RWPE1 (cell line): ENCODE measurements at regions not wholly inside any gene's neighbourhood (a gene's known extent, or its start where the extent isn't known, plus 50 kb on each side); places are given as distances from the start of the nearest gene placed in this dataset.

ENCODE experiments used
- CTCF ChIA-PET: fragments of 350-600 bp; sonication (Branson Sonifier 250); formaldehyde crosslinking; extraction: SDS; loops from one replicate; lab custom pipeline; 2021; lab: Yijun Ruan, JAX
- POLR2A ChIA-PET: fragments of 400-600 bp; formaldehyde crosslinking; extraction: SDS; loops from one replicate; lab custom pipeline; 2020; ENCODE audit warnings: antibody characterized with exemption; ENCODE audit not compliant: low non-redundant PET; lab: Yijun Ruan, JAX
- DNase-seq: peaks from one replicate; pipeline ENCODE4 v3.0.0; 2012; ENCODE audit warnings: low spot score
- H3K27ac ChIP-seq: fragments of 450-650 bp; 2 replicates; pipeline ENCODE4 v1.5.1; 2017
- TF ChIP-seq, protein P1 (sequence below): fragments of 450-650 bp; conservative IDR thresholded peaks from 2 replicates; pipeline ENCODE4 v1.5.1; 2017; ENCODE audit warnings: low read depth, mild to moderate bottlenecking

DNA sequence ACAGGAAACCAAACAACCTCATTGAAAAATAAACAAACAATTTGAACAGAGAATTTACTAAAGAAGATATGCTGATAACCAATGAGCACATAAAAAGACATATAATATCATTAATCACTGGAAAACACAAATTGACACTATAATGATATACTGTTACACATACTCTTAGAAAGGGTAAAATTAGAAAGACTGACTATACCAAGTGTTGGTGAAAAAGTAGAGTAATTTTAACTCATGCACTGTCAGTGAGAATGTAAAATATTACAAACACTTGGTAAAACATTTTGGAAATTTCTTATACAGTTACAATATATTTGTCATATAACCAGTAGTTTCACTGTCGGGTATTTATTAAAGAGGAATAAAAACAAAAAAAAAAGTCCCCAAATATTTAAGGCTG lies 1139.2 kb upstream of the GJE1 start:
- CTCF ChIA-PET = no interaction called here
- POLR2A ChIA-PET = no interaction called here
- TF ChIP-seq, protein P1, sequence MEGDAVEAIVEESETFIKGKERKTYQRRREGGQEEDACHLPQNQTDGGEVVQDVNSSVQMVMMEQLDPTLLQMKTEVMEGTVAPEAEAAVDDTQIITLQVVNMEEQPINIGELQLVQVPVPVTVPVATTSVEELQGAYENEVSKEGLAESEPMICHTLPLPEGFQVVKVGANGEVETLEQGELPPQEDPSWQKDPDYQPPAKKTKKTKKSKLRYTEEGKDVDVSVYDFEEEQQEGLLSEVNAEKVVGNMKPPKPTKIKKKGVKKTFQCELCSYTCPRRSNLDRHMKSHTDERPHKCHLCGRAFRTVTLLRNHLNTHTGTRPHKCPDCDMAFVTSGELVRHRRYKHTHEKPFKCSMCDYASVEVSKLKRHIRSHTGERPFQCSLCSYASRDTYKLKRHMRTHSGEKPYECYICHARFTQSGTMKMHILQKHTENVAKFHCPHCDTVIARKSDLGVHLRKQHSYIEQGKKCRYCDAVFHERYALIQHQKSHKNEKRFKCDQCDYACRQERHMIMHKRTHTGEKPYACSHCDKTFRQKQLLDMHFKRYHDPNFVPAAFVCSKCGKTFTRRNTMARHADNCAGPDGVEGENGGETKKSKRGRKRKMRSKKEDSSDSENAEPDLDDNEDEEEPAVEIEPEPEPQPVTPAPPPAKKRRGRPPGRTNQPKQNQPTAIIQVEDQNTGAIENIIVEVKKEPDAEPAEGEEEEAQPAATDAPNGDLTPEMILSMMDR = no peak

DNA sequence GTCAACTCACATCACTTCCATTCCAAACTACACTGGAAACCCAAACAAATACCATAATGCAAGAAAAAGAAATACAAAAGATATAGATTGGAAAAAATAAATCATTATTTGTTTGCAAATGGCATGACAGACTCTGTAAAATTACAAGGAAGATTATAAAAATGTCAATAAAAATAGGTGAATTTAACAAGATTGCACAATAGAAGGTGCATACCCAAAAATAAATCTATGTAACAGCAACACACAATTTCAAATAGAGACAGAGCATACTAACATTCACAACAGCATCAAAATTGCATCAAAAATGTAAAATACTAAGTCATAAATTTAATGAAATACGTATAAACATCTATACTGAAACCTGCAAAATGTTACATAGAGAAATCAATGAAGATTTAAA lies 1140.0 kb upstream of the GJE1 start:
- POLR2A ChIA-PET = no interaction called here
- H3K27ac ChIP-seq = no peak overlapping the region
- TF ChIP-seq, protein P1 = no peak
- no peak for DNase-seq
- CTCF ChIA-PET = no interaction called here

More for the DNA sequence above, 1139.2 kb upstream of the GJE1 start:
- no peak overlapping the region for H3K27ac ChIP-seq
- no peak for DNase-seq

DNA sequence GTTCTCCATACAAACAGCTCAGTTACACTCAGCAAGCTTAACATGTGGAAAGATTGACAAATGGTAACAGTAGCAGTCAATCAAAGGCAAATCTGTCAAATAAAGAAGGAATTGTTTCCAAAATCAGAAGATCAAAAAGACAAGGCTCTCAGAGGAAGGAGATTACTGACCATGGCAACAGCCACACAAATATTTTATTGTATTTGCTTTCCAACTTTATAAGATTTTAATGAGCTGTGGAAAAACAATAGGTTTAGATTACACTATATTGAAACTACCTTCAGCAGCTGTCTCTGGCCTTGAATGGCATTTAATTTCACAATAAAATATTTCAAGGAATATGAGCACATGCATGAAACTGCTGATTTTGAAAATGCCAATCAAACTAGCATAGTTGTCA lies 1143.9 kb upstream of the GJE1 start:
- no peak overlapping the region for H3K27ac ChIP-seq
- CTCF ChIA-PET = no interaction called here
- POLR2A ChIA-PET = no interaction called here
- no peak for DNase-seq
- TF ChIP-seq, protein P1 = no peak

DNA sequence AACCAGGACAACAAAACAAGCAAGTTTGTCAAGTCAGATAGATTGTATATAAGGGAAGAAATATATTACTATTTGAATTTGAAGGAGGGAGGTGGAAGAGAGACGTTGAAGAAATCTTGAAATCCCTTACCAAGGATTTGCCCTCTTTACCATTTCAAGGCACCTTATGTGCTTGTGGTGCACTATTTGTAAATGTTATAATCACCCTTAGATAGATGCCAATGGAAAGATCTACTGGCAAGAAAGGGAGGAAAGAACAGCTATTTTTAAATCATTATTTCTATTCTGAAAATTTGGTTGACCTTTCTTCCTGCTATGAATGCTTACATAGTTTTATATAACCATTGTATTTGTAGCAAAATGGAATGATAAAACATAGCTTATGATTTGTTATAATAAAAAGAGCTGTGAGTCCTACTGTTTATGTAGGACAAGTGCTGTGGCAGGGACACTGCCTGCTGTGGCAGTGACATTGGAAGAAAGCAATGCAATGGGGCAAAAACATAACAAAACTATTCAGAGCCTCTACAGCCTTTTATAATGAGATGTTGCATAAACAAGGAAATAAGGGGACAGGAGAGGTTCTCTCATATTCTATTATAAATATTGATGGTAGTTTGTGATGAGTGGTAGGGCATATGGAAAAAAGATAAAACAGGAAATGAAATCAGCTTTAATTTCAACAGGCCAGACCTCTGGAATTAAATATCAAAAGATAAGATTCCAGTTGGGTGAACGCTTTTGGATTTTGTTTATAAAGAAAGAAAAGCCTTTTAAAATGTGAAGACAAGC lies 1145.2 kb upstream of the GJE1 start:
- ChIA-PET CTCF (interaction anchor here (0.6 kb wide), 1 partner anchor 411 kb away, joined by 3 read pairs; no protein-coding TSS in a partner anchor), POLR2A (no interaction called here)
- TF ChIP-seq, protein P1 = no peak
- no peak for DNase-seq
- H3K27ac ChIP-seq = no peak overlapping the region

DNA sequence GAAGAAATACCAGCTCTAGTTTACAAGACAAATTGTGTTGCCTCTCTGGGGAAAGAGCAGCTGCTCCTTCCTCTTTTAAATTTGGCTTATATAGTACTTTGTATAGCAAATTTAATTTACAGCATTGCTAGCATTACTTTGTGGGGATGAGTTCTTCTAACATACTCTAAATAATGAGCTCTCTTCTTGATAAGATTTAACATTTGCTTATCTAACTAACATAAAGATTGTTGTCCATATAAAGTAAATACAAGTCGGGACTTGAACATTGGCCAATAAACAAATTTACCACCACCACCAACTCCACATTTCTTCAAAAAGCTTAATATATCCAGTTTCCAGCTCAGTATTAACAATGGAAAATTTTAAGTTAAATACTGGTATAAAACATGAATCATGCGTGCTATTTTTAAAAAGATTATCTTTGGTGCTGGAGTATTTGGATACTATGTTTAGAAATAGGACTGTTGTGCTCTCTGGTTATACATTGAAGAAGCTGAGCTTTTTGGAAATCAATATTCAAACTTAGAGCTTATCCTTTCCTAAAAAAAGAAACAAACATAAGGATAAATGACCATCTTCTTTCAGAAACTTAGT lies 1146.9 kb upstream of the GJE1 start:
- no peak for DNase-seq
- no peak overlapping the region for H3K27ac ChIP-seq
- TF ChIP-seq, protein P1 = no peak
- ChIA-PET CTCF (interaction anchor here (1.0 kb wide), 1 partner anchor 46 kb away, joined by 3 read pairs; no protein-coding TSS in a partner anchor), POLR2A (interaction anchor here (0.6 kb wide), 1 partner anchor 81 kb away, joined by 5 read pairs; no protein-coding TSS in a partner anchor)

DNA sequence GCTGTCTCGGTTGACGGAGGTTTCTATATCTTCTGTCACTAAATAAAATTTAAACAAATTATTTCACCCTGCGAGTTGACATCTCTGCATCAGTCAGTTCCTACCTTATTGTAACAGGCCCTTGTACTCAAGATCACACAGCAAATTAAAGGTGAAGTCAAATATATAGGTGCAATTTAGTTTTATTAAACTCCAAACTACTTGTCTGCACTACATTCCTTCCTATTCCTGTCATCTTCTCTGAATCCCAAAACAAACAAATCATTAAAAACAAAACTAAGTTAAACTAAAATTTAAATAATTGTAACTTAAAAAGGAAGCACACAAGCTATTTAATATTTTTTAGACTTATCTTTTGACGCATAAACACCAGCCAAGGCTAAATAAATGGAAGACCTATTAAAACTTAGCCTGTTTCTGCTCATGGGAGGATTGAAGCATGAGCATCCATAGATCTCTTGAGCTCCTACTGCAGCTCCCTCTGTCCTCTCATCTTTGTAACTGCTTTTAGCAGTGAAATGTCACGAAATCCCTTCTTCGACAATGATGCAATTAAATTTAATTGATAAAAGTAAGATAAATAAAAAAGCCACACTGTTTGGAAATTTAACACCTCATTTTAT lies 1152.3 kb upstream of the GJE1 start:
- TF ChIP-seq, protein P1 = no peak
- ChIA-PET POLR2A (no interaction called here), CTCF (no interaction called here)
- H3K27ac ChIP-seq = no peak overlapping the region
- no peak for DNase-seq
